H9 (cell line): ENCODE measurements at regions not wholly inside any gene's neighbourhood (a gene's known extent, or its start where the extent isn't known, plus 50 kb on each side); places are given as distances from the start of the nearest gene placed in this dataset.

ENCODE experiments used
- DNase-seq: peaks from one replicate; pipeline ENCODE4 v3.0.0-alpha.2; 2017
- H2AFZ ChIP-seq: one replicate; pipeline ENCODE4 v1.6.1; 2013; ENCODE audit warnings: mild to moderate bottlenecking, low read length, control low read depth, moderate library complexity
- H2AK5ac ChIP-seq: 2 replicates; pipeline ENCODE4 v1.6.1; 2013; ENCODE audit warnings: low read length, control low read depth, mixed read lengths; ENCODE audit not compliant: insufficient read length
- H2BK120ac ChIP-seq: one replicate; pipeline ENCODE4 v1.6.1; 2013; ENCODE audit warnings: low read depth, mild to moderate bottlenecking, low read length, control low read depth, inconsistent platforms; ENCODE audit not compliant: poor library complexity, severe bottlenecking
- H2BK12ac ChIP-seq: 2 replicates; pipeline ENCODE4 v1.6.1; 2013; ENCODE audit warnings: low read length, control low read depth, mixed read lengths, low read depth; ENCODE audit not compliant: insufficient read length
- H2BK15ac ChIP-seq: 2 replicates; pipeline ENCODE4 v1.6.1; 2013; ENCODE audit warnings: low read depth, low read length, control low read depth
- H2BK20ac ChIP-seq: one replicate; pipeline ENCODE4 v1.6.1; 2013; ENCODE audit warnings: low read depth, mild to moderate bottlenecking, low read length, control low read depth, inconsistent platforms; ENCODE audit not compliant: poor library complexity, severe bottlenecking
- H2BK5ac ChIP-seq: 2 replicates; pipeline ENCODE4 v1.6.1; 2013; ENCODE audit warnings: low read length, control low read depth, mixed read lengths; ENCODE audit not compliant: insufficient read length
- H3K14ac ChIP-seq: 2 replicates; pipeline ENCODE4 v1.6.1; 2013; ENCODE audit warnings: low read length, control low read depth; ENCODE audit not compliant: insufficient read depth
- H3K18ac ChIP-seq: 2 replicates; pipeline ENCODE4 v1.6.1; 2013; ENCODE audit warnings: low read depth, mild to moderate bottlenecking, mixed read lengths, low read length, control low read depth; ENCODE audit not compliant: insufficient read length
- H3K23ac ChIP-seq: 2 replicates; pipeline ENCODE4 v1.6.1; 2013; ENCODE audit warnings: low read length, control low read depth, mixed read lengths, low read depth; ENCODE audit not compliant: insufficient read length
- H3K23me2 ChIP-seq: 2 replicates; pipeline ENCODE4 v1.6.1; 2013; ENCODE audit warnings: low read depth, mild to moderate bottlenecking, mixed read lengths, low read length, control low read depth; ENCODE audit not compliant: insufficient read length, poor library complexity, severe bottlenecking
- H3K27ac ChIP-seq: 2 replicates; pipeline ENCODE4 v1.5.1; 2013; ENCODE audit warnings: low read length, control low read depth, mixed read lengths, low read depth; ENCODE audit not compliant: insufficient read length
- H3K27me3 ChIP-seq: 2 replicates; pipeline ENCODE4 v1.6.1; 2013; ENCODE audit warnings: low read length, control low read depth, inconsistent platforms; ENCODE audit not compliant: insufficient read depth
- H3K4ac ChIP-seq: 2 replicates; pipeline ENCODE4 v1.6.1; 2013; ENCODE audit warnings: low read depth, mild to moderate bottlenecking, control low read depth, inconsistent platforms, low read length, moderate library complexity
- H3K4me1 ChIP-seq: 2 replicates; pipeline ENCODE4 v1.6.1; 2013; ENCODE audit warnings: low read length, control low read depth, inconsistent platforms; ENCODE audit not compliant: insufficient read depth
- H3K4me2 ChIP-seq: 2 replicates; pipeline ENCODE4 v1.6.1; 2013; ENCODE audit warnings: low read length, control low read depth, mixed read lengths; ENCODE audit not compliant: insufficient read length, insufficient read depth
- H3K56ac ChIP-seq: 2 replicates; pipeline ENCODE4 v1.6.1; 2013; ENCODE audit warnings: low read depth, mild to moderate bottlenecking, mixed read lengths, low read length, control low read depth; ENCODE audit not compliant: insufficient read length
- H3K79me1 ChIP-seq: 2 replicates; pipeline ENCODE4 v1.6.1; 2013; ENCODE audit warnings: low read depth, mild to moderate bottlenecking, moderate library complexity, low read length, control low read depth, inconsistent platforms; ENCODE audit not compliant: insufficient read depth, poor library complexity, severe bottlenecking
- H3K79me2 ChIP-seq: 2 replicates; pipeline ENCODE4 v1.6.1; 2013; ENCODE audit warnings: low read length, control low read depth, inconsistent platforms; ENCODE audit not compliant: insufficient read depth
- H3K9ac ChIP-seq: 2 replicates; pipeline ENCODE4 v1.6.1; 2013; ENCODE audit warnings: low read length, control low read depth, mixed read lengths; ENCODE audit not compliant: insufficient read length; ENCODE audit errors: extremely low read depth
- H3K9me3 ChIP-seq: one replicate; pipeline ENCODE4 v1.6.1; 2013; ENCODE audit warnings: low read depth, low read length, inconsistent platforms; ENCODE audit not compliant: control insufficient read depth
- H3T11ph ChIP-seq: one replicate; pipeline ENCODE4 v1.6.1; 2013; ENCODE audit warnings: mild to moderate bottlenecking, low read length, control low read depth, inconsistent platforms
- H4K20me1 ChIP-seq: one replicate; pipeline ENCODE4 v1.6.1; 2013; ENCODE audit not compliant: control insufficient read depth, insufficient read length, insufficient read depth
- H4K5ac ChIP-seq: 2 replicates; pipeline ENCODE4 v1.6.1; 2013; ENCODE audit warnings: low read depth, mild to moderate bottlenecking, mixed read lengths, low read length, control low read depth; ENCODE audit not compliant: insufficient read length
- H4K8ac ChIP-seq: replicated peaks from 2 replicates; pipeline ENCODE4 v1.6.1; 2013; ENCODE audit warnings: low read length, control low read depth, mixed read lengths, low read depth; ENCODE audit not compliant: insufficient read length
- H4K91ac ChIP-seq: 2 replicates; pipeline ENCODE4 v1.6.1; 2013; ENCODE audit warnings: low read depth, mild to moderate bottlenecking, moderate library complexity, mixed read lengths, low read length, control low read depth; ENCODE audit not compliant: insufficient read length
- H3K27ac Mint-ChIP-seq, 3 experiments: 2 replicates in 2 of 3; 3 replicates in 1 of 3; pipeline ENCODE4 v1.8.0; 2020 to 2021; ENCODE audit warnings: mixed read lengths in 3 of 3, mild to moderate bottlenecking in 1 of 3, moderate library complexity in 1 of 3
- H3K27me3 Mint-ChIP-seq: 2 replicates; pipeline ENCODE4 v1.8.0; 2021; ENCODE audit warnings: low read depth, mild to moderate bottlenecking, moderate library complexity, mixed read lengths
- H3K36me3 Mint-ChIP-seq, 3 experiments: 2 replicates in 2 of 3; 3 replicates in 1 of 3; pipeline ENCODE4 v1.8.0; 2020 to 2021; ENCODE audit warnings: low read depth in 3 of 3, mixed read lengths in 3 of 3; ENCODE audit not compliant: insufficient read depth in 1 of 3
- H3K4me1 Mint-ChIP-seq, 2 experiments: 2 replicates each; pipeline ENCODE4 v1.8.0; 2020; ENCODE audit warnings: mixed read lengths in 2 of 2
- H3K4me3 Mint-ChIP-seq, 2 experiments: 2 replicates in 1 of 2; 3 replicates in 1 of 2; pipeline ENCODE4 v1.8.0; 2020 to 2021; ENCODE audit warnings: mild to moderate bottlenecking in 2 of 2, mixed read lengths in 2 of 2, moderate library complexity in 1 of 2
- H3K9me3 Mint-ChIP-seq, 2 experiments: 2 replicates in 1 of 2; 3 replicates in 1 of 2; pipeline ENCODE4 v1.8.0; 2020; ENCODE audit warnings: mild to moderate bottlenecking in 2 of 2, mixed read lengths in 2 of 2, moderate library complexity in 1 of 2
- WGBS: extraction: QIAGEN DNeasy Blood & Tissue Kit; methylation state at CpG from one replicate; pipeline ENCODE4 v1.1.7; 2013; ENCODE audit warnings: missing lambda C conversion rate, low lambda C conversion rate, mixed read lengths; ENCODE audit not compliant: insufficient read length; ENCODE audit errors: extremely low coverage; 5-methylcytosine and 5-hydroxymethylcytosine counted together
- TF ChIP-seq, protein P1 (sequence below): fragments of 200-600 bp; sonication (generic); conservative IDR thresholded peaks from 3 replicates; pipeline ENCODE4 v1.8.0; 2021; ENCODE audit warnings: antibody characterized with exemption, mild to moderate bottlenecking

DNA sequence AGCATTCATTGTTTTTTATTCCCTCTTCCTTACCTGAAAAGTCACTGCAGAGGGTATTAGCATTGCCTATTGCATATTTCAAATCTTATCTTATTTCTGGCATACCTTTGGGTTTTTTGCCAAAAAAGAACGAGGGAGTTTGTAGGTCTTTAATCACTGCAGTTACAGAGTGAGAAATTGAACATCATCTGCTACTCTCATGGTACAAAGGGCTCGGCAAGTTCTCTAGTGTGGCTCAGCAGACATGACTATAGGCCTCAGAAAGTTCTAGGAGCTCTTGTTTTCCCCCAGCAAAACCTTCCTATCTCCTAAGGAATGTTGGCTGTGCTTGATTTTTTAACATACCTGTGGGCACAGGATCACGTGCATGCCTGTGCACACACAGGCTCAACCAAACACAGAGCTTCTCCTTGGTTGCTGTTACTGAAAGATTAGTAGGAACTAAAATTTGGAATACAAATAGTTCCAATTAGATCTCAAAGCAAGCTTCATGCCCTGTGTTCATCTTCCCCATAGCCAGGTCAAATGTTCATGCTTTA is 69.7 kb downstream of the CCDC185 start:
- TF ChIP-seq, protein P1, sequence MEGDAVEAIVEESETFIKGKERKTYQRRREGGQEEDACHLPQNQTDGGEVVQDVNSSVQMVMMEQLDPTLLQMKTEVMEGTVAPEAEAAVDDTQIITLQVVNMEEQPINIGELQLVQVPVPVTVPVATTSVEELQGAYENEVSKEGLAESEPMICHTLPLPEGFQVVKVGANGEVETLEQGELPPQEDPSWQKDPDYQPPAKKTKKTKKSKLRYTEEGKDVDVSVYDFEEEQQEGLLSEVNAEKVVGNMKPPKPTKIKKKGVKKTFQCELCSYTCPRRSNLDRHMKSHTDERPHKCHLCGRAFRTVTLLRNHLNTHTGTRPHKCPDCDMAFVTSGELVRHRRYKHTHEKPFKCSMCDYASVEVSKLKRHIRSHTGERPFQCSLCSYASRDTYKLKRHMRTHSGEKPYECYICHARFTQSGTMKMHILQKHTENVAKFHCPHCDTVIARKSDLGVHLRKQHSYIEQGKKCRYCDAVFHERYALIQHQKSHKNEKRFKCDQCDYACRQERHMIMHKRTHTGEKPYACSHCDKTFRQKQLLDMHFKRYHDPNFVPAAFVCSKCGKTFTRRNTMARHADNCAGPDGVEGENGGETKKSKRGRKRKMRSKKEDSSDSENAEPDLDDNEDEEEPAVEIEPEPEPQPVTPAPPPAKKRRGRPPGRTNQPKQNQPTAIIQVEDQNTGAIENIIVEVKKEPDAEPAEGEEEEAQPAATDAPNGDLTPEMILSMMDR = no peak
- H3K79me1 ChIP-seq = no peaks in the 10 kb centered on the region

More for the DNA sequence above, 69.7 kb downstream of the CCDC185 start:
- H3K4me1 Mint-ChIP-seq = peaks cover 2 to 3% of the 10 kb centered on the region in 2 experiments; a peak in 2 of 4 replicates
- Histone ChIP-seq H2AK5ac (no peak overlapping the region), H2AFZ (no peak overlapping the region), H3K4me1 (no peaks in the 10 kb centered on the region), H2BK12ac (no peak overlapping the region), H3K14ac (no peak overlapping the region), H2BK5ac (no peak overlapping the region), H3K27ac (no peak overlapping the region), H4K5ac (no peak overlapping the region), H4K91ac (no peak overlapping the region), H3K23ac (no peak overlapping the region), H3T11ph (no peak overlapping the region), H3K23me2 (no peaks in the 10 kb centered on the region), H3K4ac (no peak overlapping the region), H3K27me3 (no peaks in the 10 kb centered on the region), H3K79me2 (no peaks in the 10 kb centered on the region), H3K9me3 (no peaks in the 10 kb centered on the region), H3K4me2 (no peak overlapping the region), H3K18ac (no peak overlapping the region), H2BK15ac (no peak overlapping the region), H3K56ac (no peak overlapping the region), H4K20me1 (no peaks in the 10 kb centered on the region), H3K9ac (no peak overlapping the region), H2BK120ac (no peak overlapping the region), H2BK20ac (no peak overlapping the region), H4K8ac (no peak overlapping the region)
- no CpG with 5 or more reads among the region's 3 CpGs for WGBS
- no peak for DNase-seq
- peaks cover 8% of the 10 kb centered on the region for H3K27me3 Mint-ChIP-seq
- no peak overlapping the region for H3K4me3 Mint-ChIP-seq
- no peaks in the 10 kb centered on the region; a peak in 1 of 5 replicates for H3K9me3 Mint-ChIP-seq
- H3K36me3 Mint-ChIP-seq = no peaks in the 10 kb centered on the region
- no peak overlapping the region for H3K27ac Mint-ChIP-seq
